M059J (cell line): ENCODE measurements at regions not wholly inside any gene's neighbourhood (a gene's known extent, or its start where the extent isn't known, plus 50 kb on each side); places are given as distances from the start of the nearest gene placed in this dataset.
"Not testable (repeated sequence)": the region's sequence is repeated elsewhere in the genome, so short reads cannot be mapped to it uniquely, and the experiment has no call there.

Experiments used
- DNase-seq: peaks from one replicate; pipeline ENCODE4 v3.0.0-alpha.2; 2012; ENCODE audit warnings: low read depth

- DNase-seq = peak; percentile 8
Measured at GRCh38 chr4:141534985-141535384, 101.4 kb upstream of the IL15 start.

GRCh38 chr4:141538001-141538400, 98.4 kb upstream of the IL15 start:
- no peak for DNase-seq

- DNase-seq = peak; percentile 22
Measured at GRCh38 chr4:141540643-141541042, 95.7 kb upstream of the IL15 start.

DNA sequence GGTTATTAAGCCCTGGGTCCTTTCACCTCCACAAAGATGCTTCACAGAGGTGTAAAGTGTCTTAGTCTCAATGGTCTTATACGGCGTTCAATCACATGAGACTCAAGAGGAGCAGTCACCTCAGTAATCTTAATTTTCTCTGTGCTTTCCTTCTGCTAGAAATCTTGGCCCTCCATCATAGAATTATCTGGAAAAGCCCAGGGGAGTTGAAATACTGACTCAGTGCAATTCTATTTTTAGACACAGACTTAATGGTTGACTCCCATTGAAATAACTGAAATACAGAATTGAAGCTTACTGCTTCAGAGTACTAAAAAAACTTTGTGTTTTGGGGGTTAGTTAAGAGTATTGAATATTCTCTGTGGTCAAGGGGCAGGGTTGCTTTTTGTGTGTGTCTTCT, 94.5 kb upstream of the IL15 start:
- no peak for DNase-seq

GRCh38 chr4:141543176-141543575, 93.2 kb upstream of the IL15 start:
- DNase-seq = no peak

DNA sequence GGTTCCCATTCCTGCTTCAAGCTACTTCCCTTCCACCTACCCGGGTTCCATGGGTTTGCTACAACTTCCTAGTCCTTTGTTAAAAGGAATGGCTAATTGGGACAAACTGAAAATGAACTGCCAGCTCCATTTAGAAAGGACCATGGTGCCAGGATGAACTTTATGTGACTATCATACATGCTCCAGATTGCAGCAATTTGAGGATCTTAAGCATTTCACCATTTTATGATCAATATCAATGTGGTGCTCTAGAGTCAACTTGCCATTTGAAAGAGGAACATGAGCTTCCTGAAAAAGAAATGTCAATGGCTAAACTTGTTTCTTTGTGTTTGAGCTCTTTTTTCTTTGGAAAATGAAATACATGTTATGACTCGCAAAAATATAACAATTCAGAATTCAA, 92.7 kb upstream of the IL15 start:
- DNase-seq = no peak

- peak; percentile 37 for DNase-seq
Measured at GRCh38 chr4:141548791-141549190, 87.6 kb upstream of the IL15 start.

- DNase-seq = no peak
Measured at GRCh38 chr4:141560056-141560455, 76.3 kb upstream of the IL15 start.

DNA sequence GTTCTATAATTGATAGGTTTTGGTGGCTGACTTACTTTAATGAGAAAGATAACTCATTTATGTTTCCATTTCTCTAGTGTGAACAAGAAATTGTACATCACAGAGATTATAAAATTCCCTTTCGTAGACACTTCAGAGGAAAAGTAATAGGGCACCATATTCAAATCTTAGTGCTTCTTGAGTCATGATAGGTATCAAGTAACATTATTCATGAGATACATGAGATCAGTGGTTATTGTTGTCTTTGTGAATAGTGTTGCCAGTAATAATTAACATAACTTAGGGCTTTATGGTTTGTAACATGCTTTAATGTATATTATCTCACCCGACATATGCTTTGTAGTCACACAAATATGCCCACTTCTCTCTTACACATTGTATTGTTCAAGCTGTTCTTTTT, 73.7 kb upstream of the IL15 start:
- no peak for DNase-seq

GRCh38 chr4:141563723-141564122, 72.7 kb upstream of the IL15 start:
- no peak for DNase-seq

DNA sequence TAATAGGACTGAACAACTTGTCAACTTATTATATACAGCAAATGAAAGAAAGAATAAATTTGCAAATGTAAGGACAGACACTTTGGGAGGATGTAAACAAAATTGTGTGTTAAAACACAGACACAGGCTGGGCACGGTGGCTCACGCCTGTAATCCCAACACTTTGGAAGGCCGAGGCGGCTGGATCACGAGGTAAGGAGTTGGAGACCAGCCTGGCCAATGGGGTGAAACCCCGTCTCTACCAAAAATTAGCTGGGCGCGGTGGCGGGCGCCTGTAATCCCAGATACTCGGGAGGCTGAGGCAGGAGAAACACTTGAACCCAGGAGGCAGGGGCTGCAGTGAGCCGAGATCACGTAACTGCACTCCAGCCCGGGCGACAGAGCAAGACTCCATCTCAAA, 71.4 kb upstream of the IL15 start:
- DNase-seq = not testable (repeated sequence)

GRCh38 chr4:141565379-141566089, 70.8 kb upstream of the IL15 start:
- no peak for DNase-seq

DNA sequence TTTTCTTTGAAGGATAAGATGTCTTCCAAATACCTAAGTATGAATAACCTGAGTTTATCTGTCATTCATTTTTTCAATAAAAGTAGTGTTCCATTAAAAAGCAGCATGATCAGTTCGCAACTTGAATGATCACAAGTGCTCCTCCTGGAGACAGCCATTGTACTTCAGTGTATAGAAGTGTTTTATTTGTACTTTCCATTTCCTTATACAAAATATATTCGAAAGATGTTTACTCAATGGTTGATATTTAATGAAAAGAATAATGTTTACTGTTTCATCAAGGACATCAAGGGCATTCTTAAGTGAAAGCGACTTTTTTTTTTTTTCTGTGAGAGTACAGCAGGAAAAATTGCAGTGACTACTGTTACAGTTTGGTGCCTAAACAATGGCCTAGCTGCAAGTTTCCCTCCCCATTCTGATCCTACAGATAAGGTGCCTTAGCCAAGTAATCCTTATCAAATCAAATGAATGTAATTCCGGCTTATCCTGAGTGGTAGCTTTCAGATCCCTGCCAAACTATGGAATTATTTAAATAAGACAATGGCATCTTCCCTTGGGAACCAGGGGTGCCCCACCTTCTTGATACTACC, 69.0 kb upstream of the IL15 start:
- no peak for DNase-seq

GRCh38 chr4:141569141-141569540, 67.2 kb upstream of the IL15 start:
- no peak for DNase-seq

DNA sequence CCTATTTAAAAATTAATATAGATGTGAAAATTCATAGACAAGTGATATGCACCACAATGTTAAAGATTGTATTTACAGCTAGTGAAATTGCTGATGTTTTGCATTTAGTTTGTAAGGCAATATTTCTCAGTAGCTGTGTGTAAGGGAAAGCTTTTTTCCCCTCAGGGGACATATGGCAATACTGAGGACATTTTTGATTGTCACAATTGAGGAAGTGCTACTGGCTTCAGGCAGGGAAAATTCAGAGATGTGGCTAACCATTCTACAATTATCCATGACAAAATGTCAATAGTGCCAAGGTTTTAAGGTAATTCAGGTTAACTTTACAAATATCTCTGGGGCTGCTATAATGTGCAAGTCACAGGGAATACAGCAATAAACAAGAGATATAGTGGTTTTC, 66.1 kb upstream of the IL15 start:
- DNase-seq = no peak

DNA sequence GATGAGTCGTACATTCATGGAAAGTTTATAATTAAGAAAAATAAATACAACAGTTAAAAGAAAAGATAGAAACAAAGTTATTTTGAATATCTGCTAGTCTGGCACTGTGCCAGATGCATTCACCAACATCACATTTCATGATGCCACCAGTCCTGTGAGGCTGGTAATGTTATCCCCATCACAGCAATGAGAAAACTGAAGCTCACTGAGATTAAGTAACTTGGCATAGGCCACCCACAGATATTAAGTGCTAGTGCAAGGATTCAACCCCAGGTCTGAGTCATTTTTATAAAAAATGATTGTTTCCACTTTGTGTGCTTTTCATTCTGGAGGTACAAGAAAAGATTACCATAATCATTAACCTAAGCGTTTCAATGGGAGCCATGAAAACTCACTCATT, 65.0 kb upstream of the IL15 start:
- peak; percentile 37 for DNase-seq

DNA sequence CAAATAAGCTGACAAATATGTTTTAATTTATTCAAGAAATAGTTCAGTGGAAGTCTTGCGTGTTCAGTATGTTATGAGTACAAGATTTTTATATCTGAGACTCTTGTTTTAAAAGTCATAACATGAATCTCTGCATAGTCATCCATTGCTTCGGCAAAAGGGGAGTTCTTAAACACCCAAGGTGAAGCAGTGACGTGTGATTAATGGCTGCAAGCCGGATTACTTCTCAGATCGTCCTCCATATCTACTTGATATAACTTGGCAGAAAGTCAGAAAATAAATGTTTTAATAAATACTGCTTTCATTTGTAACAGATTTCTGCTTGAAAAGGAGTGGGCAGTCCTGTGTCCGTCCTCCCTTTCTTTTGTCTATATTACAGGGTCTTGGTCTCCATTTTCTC, 64.6 kb upstream of the IL15 start:
- no peak for DNase-seq

- no peak for DNase-seq
Measured at GRCh38 chr4:141573678-141574077, 62.7 kb upstream of the IL15 start.

- no peak for DNase-seq
Measured at GRCh38 chr4:141575884-141576283, 60.5 kb upstream of the IL15 start.

DNA sequence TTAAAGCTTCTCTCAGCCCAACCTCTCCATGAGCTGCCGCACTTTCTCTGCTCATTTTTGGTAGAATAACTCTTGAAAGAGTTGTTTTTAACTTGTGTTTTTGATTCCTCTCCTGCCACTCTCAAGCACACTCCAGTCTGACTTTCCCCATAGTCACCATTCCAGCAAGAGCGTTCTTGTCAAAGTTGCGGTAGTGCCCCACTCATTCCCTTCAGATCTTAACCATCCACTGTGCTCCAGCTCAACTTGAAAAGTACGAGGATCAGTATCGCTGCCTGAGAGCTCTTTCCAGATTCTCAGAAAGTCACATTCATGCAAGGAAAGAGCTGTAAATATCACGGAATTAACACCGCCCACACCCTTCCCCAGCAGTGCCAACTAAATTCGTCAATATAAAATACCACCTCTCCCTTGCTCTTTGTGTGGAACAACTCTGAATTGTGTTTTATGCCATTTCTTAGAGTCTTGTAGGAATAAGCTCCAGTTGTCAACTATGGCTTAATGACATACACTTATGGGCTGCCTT, 59.7 kb upstream of the IL15 start:
- DNase-seq = no peak

- DNase-seq = no peak
Measured at GRCh38 chr4:141578451-141578850, 57.9 kb upstream of the IL15 start.

DNA sequence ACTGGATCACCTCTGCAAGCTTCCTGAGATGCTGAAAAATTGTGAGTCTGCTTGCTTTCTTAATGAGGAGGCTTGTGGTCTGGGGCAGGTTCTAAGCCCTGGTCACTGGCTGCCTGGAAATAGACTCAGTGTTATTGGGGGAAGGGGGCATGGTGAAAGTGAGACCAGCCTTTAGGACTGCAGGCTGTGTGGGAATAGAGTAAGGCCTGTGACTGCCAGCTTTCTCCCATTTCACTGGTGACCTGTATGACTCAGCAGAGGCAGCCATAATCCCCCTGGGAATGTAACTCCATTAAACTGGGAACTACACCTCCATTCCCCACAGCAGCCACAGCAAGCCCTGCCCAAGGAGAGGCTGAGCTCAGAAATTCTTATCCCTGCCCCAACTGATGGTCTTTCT, 55.9 kb upstream of the IL15 start:
- DNase-seq = peak; percentile 59
